ENCODE measurements at regions not wholly inside any gene's neighbourhood (a gene's known extent, or its start where the extent isn't known, plus 50 kb on each side); places are given as distances from the start of the nearest gene placed in this dataset.

DNA sequence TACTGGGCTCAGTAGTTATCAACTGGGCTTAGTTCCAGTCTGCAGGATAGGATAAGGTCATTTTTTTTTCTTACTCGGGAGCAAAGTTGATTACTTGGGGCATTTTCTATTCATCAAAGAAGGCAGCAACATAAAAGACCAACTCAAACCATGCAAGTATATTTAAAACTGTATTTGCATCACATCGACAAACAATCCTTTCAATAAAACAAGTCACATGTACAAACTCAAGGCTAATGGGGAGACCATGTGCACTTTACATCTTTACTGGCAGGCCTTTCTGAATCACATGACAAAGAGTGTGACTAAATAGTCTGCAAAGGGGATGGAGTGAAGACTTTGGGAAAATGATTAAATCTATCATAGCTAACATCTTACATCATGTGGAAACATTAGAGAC lies 610.4 kb upstream of the BOD1L1 start:
- TF ChIP-seq, protein P1, sequence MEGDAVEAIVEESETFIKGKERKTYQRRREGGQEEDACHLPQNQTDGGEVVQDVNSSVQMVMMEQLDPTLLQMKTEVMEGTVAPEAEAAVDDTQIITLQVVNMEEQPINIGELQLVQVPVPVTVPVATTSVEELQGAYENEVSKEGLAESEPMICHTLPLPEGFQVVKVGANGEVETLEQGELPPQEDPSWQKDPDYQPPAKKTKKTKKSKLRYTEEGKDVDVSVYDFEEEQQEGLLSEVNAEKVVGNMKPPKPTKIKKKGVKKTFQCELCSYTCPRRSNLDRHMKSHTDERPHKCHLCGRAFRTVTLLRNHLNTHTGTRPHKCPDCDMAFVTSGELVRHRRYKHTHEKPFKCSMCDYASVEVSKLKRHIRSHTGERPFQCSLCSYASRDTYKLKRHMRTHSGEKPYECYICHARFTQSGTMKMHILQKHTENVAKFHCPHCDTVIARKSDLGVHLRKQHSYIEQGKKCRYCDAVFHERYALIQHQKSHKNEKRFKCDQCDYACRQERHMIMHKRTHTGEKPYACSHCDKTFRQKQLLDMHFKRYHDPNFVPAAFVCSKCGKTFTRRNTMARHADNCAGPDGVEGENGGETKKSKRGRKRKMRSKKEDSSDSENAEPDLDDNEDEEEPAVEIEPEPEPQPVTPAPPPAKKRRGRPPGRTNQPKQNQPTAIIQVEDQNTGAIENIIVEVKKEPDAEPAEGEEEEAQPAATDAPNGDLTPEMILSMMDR (IDR thresholded peaks at IDR 0.05), result no peak
- no peak for TF ChIP-seq POLR2A (IDR thresholded peaks at IDR 0.05)

All from adrenal gland (tissue), 5 donors.